HEK293 (cell line): ENCODE measurements at regions not wholly inside any gene's neighbourhood (a gene's known extent, or its start where the extent isn't known, plus 50 kb on each side); places are given as distances from the start of the nearest gene placed in this dataset.

Experiments used
- CTCF ChIA-PET: fragments of 350-600 bp; formaldehyde crosslinking; extraction: SDS; loops from one replicate; lab custom pipeline; 2021; ENCODE audit warnings: antibody characterized with exemption; lab: Yijun Ruan, JAX
- POLR2A ChIA-PET: fragments of 300-600 bp; formaldehyde crosslinking; extraction: SDS; loops from one replicate; lab custom pipeline; 2020; ENCODE audit warnings: antibody characterized with exemption, inconsistent platforms; lab: Yijun Ruan, JAX
- H3K27ac ChIP-seq: fragments of 200-500 bp; sonication (Bioruptor generic); 2 replicates; pipeline ENCODE4 v1.5.1; 2014; ENCODE audit warnings: low read depth, low read length, control low read depth, inconsistent platforms; ENCODE audit errors: extremely low read depth
- H3K36me3 ChIP-seq, 2 experiments: fragments of 200-500 bp in 1 of 2; sonication (Bioruptor generic) in 1 of 2; 1 replicate in 1 of 2; 2 replicates in 1 of 2; pipeline ENCODE4 v1.5.1; 2014 to 2017; ENCODE audit warnings: inconsistent platforms in 2 of 2, low read length in 2 of 2; ENCODE audit not compliant: control insufficient read depth in 2 of 2, insufficient read depth in 1 of 2
- H3K4me1 ChIP-seq: fragments of 200-500 bp; sonication (Bioruptor generic); 2 replicates; pipeline ENCODE4 v1.5.1; 2014; ENCODE audit warnings: mild to moderate bottlenecking, low read length, inconsistent platforms; ENCODE audit not compliant: control insufficient read depth, insufficient read depth
- H3K4me3 ChIP-seq: 2 replicates; pipeline ENCODE4 v1.5.1; 2011; ENCODE audit warnings: low read depth, mild to moderate bottlenecking, control low read depth, low read length, moderate library complexity
- H3K9me3 ChIP-seq: fragments of 200-500 bp; sonication (Bioruptor generic); 2 replicates; pipeline ENCODE4 v1.5.1; 2014; ENCODE audit warnings: low read depth, low read length, inconsistent platforms; ENCODE audit not compliant: control insufficient read depth, insufficient read depth
- AEBP2 ChIP-seq: fragments of 450-650 bp; formaldehyde crosslinking; IDR thresholded peaks from 2 replicates; pipeline ENCODE4 v1.5.1; 2016; ENCODE audit warnings: missing biosample characterization, missing genetic modification characterization, borderline replicate concordance
- ELK4 ChIP-seq: IDR thresholded peaks from 2 replicates; pipeline ENCODE4 v1.6.1; 2011; ENCODE audit warnings: mild to moderate bottlenecking, low read depth, low read length, borderline replicate concordance
- OSR2 ChIP-seq: fragments of 450-650 bp; formaldehyde crosslinking; IDR thresholded peaks from 2 replicates; pipeline ENCODE4 v1.5.1; 2016; ENCODE audit warnings: missing biosample characterization, missing genetic modification characterization
- PRDM1 ChIP-seq: fragments of 450-650 bp; formaldehyde crosslinking; IDR thresholded peaks from 2 replicates; pipeline ENCODE4; 2016; ENCODE audit warnings: missing biosample characterization, missing genetic modification characterization
- TCF7L2 ChIP-seq: IDR thresholded peaks from 2 replicates; pipeline ENCODE4 v1.6.1; 2011; ENCODE audit warnings: low read depth, mild to moderate bottlenecking, inconsistent platforms, low read length, moderate library complexity, borderline replicate concordance
- YY1 ChIP-seq: fragments of 450-650 bp; formaldehyde crosslinking; IDR thresholded peaks from 2 replicates; pipeline ENCODE4 v1.5.1; 2018; ENCODE audit warnings: missing biosample characterization, missing genetic modification characterization
- ZNF175 ChIP-seq: fragments of 450-650 bp; formaldehyde crosslinking; IDR thresholded peaks from 2 replicates; pipeline ENCODE4 v1.5.1; 2016; ENCODE audit warnings: missing biosample characterization, missing genetic modification characterization
- ZNF19 ChIP-seq: fragments of 450-650 bp; formaldehyde crosslinking; IDR thresholded peaks from 2 replicates; pipeline ENCODE4; 2016; ENCODE audit warnings: missing biosample characterization, missing genetic modification characterization, low read depth
- ZNF280C ChIP-seq: fragments of 450-650 bp; formaldehyde crosslinking; IDR thresholded peaks from 2 replicates; pipeline ENCODE4 v1.5.1; 2016; ENCODE audit warnings: missing biosample characterization, missing genetic modification characterization
- ZNF362 ChIP-seq: fragments of 450-650 bp; formaldehyde crosslinking; IDR thresholded peaks from 2 replicates; pipeline ENCODE4 v1.5.1; 2016; ENCODE audit warnings: missing biosample characterization, missing genetic modification characterization
- ZNF37A ChIP-seq: fragments of 450-650 bp; IDR thresholded peaks from 2 replicates; pipeline ENCODE4 v1.5.1; 2018; ENCODE audit warnings: missing biosample characterization, missing genetic modification characterization
- ZNF510 ChIP-seq: fragments of 450-650 bp; formaldehyde crosslinking; IDR thresholded peaks from 2 replicates; pipeline ENCODE4 v1.5.1; 2018; ENCODE audit warnings: mild to moderate bottlenecking, missing genetic modification characterization, missing biosample characterization; ENCODE audit not compliant: insufficient replicate concordance
- ZNF513 ChIP-seq: fragments of 450-650 bp; IDR thresholded peaks from 2 replicates; pipeline ENCODE4 v1.5.1; 2018; ENCODE audit warnings: missing biosample characterization, missing genetic modification characterization
- ZNF658 ChIP-seq: fragments of 450-650 bp; formaldehyde crosslinking; IDR thresholded peaks from 2 replicates; pipeline ENCODE4; 2016; ENCODE audit warnings: missing biosample characterization, missing genetic modification characterization
- ZNF677 ChIP-seq: fragments of 450-650 bp; IDR thresholded peaks from 2 replicates; pipeline ENCODE4 v1.5.0; 2018; ENCODE audit warnings: missing biosample characterization, mild to moderate bottlenecking, missing genetic modification characterization, moderate library complexity
- ZNF785 ChIP-seq: fragments of 450-650 bp; formaldehyde crosslinking; IDR thresholded peaks from 2 replicates; pipeline ENCODE4 v1.5.1; 2016; ENCODE audit warnings: missing biosample characterization, missing genetic modification characterization
- ZNF791 ChIP-seq: fragments of 450-650 bp; formaldehyde crosslinking; IDR thresholded peaks from 2 replicates; pipeline ENCODE4 v1.5.1; 2016; ENCODE audit warnings: missing biosample characterization, missing genetic modification characterization
- ZSCAN30 ChIP-seq: fragments of 450-650 bp; IDR thresholded peaks from 2 replicates; pipeline ENCODE4 v1.5.1; 2018; ENCODE audit warnings: missing biosample characterization, mild to moderate bottlenecking, missing genetic modification characterization, moderate library complexity

GRCh38 chr21:28714777-28715464, 277.8 kb downstream of the LTN1 start:
- Histone ChIP-seq H3K9me3 (peaks cover 3% of the 10 kb centered on the region; the same call in 1 of the 2 replicates), H3K36me3 (no peaks in the 10 kb centered on the region), H3K4me3 (no peak overlapping the region)
- POLR2A ChIA-PET: no interaction called here
- TF ChIP-seq YY1 (tag by site-specific recombination): no peak
- no peak for TF ChIP-seq ZNF37A (tag by site-specific recombination)
- no peak for TF ChIP-seq ZNF510 (tag by site-specific recombination)
- no peak for TF ChIP-seq ZSCAN30
- TF ChIP-seq TCF7L2: no peak
- TF ChIP-seq, all 188 proteins: peak for 0
- Histone ChIP-seq H3K27ac (no peak overlapping the region), H3K4me1 (no peaks in the 10 kb centered on the region)
- CTCF ChIA-PET: no interaction called here

- Histone ChIP-seq H3K36me3 (no peaks in the 10 kb centered on the region), H3K4me1 (no peaks in the 10 kb centered on the region), H3K4me3 (no peak overlapping the region), H3K27ac (no peak overlapping the region), H3K9me3 (no peaks in the 10 kb centered on the region)
- TF ChIP-seq ZNF658 (tag by site-specific recombination) (no peak), ZNF19 (tag by site-specific recombination) (no peak), ZNF785 (tag by site-specific recombination) (no peak), OSR2 (tag by site-specific recombination) (no peak), AEBP2 (tag by site-specific recombination) (no peak), ZNF513 (tag by site-specific recombination) (no peak), ZNF677 (no peak), ELK4 (no peak), PRDM1 (tag by site-specific recombination) (no peak), ZNF175 (tag by site-specific recombination) (no peak), ZNF362 (tag by site-specific recombination) (no peak), ZNF791 (tag by site-specific recombination) (no peak), ZNF280C (tag by site-specific recombination) (no peak)
- ChIA-PET CTCF (no interaction called here), POLR2A (no interaction called here)
These were observed 280.3 kb downstream of the LTN1 start for GRCh38 chr21:28712411-28712810.
